WI38 (cell line): ENCODE measurements at regions not wholly inside any gene's neighbourhood (a gene's known extent, or its start where the extent isn't known, plus 50 kb on each side); places are given as distances from the start of the nearest gene placed in this dataset.

Experiments
- H3K4me3 ChIP-seq: 2 replicates; pipeline ENCODE4 v1.5.1; 2011; ENCODE audit warnings: low read depth, mild to moderate bottlenecking, control low read depth, low read length
- TF ChIP-seq, protein P1 (sequence below): IDR thresholded peaks from 2 replicates; pipeline ENCODE4 v1.5.1; 2012; ENCODE audit warnings: low read depth, mild to moderate bottlenecking, control low read depth, low read length

DNA sequence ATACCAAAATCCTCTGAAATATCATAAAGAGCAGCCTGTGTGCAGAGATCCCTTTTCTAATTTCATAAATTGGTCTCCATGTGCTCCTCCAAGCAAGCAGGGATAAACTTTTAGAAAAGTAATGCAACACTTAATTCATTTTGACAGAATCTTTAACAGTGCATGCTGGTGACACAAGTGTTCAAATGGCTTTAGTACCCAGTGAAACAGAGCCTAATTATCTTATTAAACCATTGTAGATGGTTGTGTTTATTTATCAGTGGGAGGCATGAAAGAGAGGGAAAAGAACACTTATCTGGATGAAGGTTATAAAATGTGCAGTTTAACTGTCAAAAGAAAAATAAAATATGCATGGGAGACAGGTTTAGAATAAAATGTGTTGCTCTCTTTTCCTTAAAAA is 945.0 kb upstream of the PCDH20 start:
- no peak overlapping the region for H3K4me3 ChIP-seq
- TF ChIP-seq, protein P1, sequence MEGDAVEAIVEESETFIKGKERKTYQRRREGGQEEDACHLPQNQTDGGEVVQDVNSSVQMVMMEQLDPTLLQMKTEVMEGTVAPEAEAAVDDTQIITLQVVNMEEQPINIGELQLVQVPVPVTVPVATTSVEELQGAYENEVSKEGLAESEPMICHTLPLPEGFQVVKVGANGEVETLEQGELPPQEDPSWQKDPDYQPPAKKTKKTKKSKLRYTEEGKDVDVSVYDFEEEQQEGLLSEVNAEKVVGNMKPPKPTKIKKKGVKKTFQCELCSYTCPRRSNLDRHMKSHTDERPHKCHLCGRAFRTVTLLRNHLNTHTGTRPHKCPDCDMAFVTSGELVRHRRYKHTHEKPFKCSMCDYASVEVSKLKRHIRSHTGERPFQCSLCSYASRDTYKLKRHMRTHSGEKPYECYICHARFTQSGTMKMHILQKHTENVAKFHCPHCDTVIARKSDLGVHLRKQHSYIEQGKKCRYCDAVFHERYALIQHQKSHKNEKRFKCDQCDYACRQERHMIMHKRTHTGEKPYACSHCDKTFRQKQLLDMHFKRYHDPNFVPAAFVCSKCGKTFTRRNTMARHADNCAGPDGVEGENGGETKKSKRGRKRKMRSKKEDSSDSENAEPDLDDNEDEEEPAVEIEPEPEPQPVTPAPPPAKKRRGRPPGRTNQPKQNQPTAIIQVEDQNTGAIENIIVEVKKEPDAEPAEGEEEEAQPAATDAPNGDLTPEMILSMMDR: no peak

DNA sequence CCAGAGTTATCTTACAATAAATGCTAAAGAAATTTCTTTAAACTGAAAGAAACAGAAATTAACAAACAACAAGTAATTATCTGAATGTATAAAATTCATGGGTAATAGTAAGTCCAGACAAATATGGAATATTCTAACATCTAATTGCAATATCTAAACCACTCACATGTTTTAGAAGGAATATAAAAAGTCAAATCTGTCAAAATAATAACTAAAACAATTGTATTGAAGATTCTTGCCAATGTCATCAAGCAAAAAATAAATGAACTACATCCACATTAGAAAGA is 942.9 kb upstream of the PCDH20 start:
- TF ChIP-seq, protein P1: no peak
- H3K4me3 ChIP-seq: no peak overlapping the region

DNA sequence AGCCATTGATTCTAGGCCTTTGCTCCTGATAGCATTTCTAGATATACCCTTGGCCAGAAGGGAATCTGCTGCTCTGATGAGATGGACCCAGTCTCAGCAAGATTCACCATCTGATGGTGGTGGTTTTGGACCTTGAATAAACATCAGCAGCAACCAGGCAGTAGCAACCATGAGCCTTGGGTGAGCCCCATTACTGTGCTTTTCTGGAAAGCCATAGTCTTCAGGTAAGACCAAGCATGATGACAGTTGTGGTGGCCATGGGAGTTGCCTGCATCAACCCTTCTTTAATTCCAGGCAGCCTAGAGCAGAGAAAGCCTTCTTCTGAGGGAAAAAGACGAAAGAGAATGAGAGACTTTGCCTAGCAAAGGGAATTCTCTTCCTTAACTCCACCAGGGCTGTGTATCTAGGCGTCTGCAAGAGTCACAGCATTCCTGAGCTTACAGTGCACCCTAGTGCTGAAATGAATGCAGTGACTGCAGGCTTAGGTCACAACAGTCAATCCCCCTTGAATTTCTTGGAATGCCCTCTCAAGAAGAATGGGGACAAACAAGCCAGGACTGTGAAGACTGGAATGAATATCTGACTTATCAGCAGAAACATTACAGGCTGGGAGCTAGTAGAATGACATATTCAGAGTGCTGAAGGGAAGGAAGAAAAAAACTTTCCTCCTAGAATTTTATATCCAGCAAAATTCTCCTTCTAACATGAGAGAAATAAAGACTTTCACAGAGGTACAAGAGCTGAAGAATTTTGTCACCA is 942.4 kb upstream of the PCDH20 start:
- no peak overlapping the region for H3K4me3 ChIP-seq
- TF ChIP-seq, protein P1: no peak

DNA sequence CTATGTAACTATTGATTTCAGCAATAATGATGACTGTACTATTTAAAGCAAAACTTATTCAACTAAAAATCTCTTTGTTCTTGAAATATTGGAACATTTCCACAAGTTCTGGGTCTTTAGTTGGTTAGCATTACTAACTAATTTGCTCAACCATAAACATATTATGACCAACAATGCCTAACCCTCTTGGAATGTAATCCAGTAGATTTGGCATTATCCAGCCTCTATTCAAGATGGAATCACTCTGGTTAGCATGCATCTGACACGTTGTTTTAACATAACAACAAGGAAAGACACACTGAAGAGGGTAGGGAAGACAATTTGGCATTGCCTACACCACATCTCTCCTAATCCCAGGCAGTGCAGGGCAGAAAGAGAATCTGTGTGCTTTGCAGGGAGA is 941.3 kb upstream of the PCDH20 start:
- TF ChIP-seq, protein P1: no peak
- no peak overlapping the region for H3K4me3 ChIP-seq

DNA sequence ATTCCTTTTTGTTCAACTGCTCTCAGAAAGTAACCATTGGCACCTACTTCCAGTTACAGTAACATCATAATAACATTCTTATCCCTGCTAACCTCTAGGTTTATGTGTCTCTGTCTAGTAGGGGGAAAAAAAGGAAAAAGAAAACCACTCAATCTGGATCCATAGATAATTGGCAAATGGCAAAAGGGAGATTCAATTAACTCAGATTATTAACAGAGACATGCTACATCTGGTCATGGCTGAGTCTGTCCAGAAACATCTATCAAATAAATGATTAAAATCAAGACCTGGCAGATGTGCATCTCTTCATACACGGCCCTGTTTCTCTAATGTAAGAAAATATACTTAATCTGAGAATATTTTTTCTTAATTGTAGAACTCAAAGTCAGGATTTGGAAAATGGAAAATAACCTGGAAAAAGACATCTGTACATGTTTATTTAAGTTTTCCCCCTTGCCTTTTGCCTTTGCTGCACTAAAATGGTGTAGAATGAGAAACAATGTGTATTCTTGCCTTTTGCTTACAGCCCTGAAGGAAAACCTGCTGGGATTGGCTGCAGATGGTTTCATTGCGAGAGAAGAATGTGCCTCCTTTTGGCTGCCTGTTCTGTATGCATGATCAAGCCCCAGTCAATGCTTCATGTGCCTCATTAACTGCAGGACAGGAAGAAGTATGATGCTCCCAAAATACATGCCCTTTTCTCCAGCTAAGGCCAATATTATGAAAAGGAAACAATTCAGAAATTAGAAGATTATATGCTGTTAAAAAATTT is 921.6 kb upstream of the PCDH20 start:
- TF ChIP-seq, protein P1: no peak

DNA sequence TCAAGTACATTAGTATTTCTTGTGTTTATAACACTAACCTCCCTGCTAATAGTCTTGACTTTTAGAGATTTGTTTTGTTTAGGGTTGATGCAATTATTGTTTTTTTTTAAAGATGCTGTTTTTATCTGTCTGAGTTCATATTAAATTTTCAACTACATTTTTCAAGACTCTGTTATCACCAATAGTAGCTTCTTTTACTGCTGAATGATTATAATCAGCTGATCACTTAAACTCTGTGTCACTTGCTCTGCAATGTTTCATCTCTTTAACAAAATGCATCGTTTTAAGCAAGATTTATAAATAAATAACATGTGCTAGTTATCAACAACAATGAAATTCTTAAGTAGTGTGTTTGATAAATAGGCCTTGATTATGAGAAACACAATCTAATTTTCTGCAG is 920.9 kb upstream of the PCDH20 start:
- no peak overlapping the region for H3K4me3 ChIP-seq
- TF ChIP-seq, protein P1: no peak

More for the DNA sequence above, 921.6 kb upstream of the PCDH20 start:
- H3K4me3 ChIP-seq: no peak overlapping the region

DNA sequence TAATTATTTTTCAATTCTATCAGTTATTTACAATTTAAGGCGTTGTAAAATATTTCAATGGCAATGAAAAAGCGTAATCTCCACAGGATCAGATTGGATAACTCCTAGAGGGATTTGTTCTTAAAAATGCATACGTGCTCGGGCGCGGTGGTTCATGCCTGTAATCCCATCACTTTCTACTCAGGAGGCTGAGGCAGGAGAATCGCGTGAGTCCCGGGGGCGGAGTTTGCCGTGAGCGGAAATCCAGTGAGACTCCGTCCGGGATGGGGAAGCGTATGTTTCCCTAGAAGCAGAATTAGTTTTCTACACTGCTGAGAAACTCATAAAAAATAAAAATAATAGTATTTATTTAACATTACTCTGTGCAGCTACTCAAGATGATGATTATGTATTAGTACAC is 917.8 kb upstream of the PCDH20 start:
- no peak overlapping the region for H3K4me3 ChIP-seq
- TF ChIP-seq, protein P1: no peak
